Type B pancreatic cell (in vitro differentiated cells): ENCODE measurements at regions not wholly inside any gene's neighbourhood (a gene's known extent, or its start where the extent isn't known, plus 50 kb on each side); places are given as distances from the start of the nearest gene placed in this dataset.

ENCODE experiments used
- DNase-seq: peaks from one replicate; pipeline ENCODE4 v3.0.0; 2021; ENCODE audit warnings: mixed read lengths; ENCODE audit not compliant: unreplicated experiment; ENCODE audit errors: extremely low spot score
- H3K27ac Mint-ChIP-seq: 2 replicates; pipeline ENCODE4 v1.8.0; 2021; ENCODE audit warnings: mild to moderate bottlenecking, mixed read lengths
- H3K27me3 Mint-ChIP-seq: 2 replicates; pipeline ENCODE4 v1.8.0; 2021; ENCODE audit warnings: mixed read lengths
- H3K36me3 Mint-ChIP-seq: 2 replicates; pipeline ENCODE4 v1.8.0; 2021; ENCODE audit warnings: mixed read lengths
- H3K4me1 Mint-ChIP-seq: one replicate; pipeline ENCODE4 v1.8.0; 2021; ENCODE audit warnings: mixed read lengths; ENCODE audit not compliant: unreplicated experiment
- H3K4me3 Mint-ChIP-seq: 2 replicates; pipeline ENCODE4 v1.8.0; 2021; ENCODE audit warnings: mild to moderate bottlenecking, mixed read lengths
- H3K9me3 Mint-ChIP-seq: 2 replicates; pipeline ENCODE4 v1.8.0; 2021; ENCODE audit warnings: mixed read lengths
- TF ChIP-seq, protein P1 (sequence below): fragments of 200-600 bp; sonication (generic); conservative IDR thresholded peaks from 2 replicates; pipeline ENCODE4 v1.5.0; 2021; ENCODE audit warnings: antibody characterized with exemption, mild to moderate bottlenecking

GRCh38 chr4:166625018-166625637 lies 609.2 kb downstream of the SPOCK3 start:
- TF ChIP-seq, protein P1, sequence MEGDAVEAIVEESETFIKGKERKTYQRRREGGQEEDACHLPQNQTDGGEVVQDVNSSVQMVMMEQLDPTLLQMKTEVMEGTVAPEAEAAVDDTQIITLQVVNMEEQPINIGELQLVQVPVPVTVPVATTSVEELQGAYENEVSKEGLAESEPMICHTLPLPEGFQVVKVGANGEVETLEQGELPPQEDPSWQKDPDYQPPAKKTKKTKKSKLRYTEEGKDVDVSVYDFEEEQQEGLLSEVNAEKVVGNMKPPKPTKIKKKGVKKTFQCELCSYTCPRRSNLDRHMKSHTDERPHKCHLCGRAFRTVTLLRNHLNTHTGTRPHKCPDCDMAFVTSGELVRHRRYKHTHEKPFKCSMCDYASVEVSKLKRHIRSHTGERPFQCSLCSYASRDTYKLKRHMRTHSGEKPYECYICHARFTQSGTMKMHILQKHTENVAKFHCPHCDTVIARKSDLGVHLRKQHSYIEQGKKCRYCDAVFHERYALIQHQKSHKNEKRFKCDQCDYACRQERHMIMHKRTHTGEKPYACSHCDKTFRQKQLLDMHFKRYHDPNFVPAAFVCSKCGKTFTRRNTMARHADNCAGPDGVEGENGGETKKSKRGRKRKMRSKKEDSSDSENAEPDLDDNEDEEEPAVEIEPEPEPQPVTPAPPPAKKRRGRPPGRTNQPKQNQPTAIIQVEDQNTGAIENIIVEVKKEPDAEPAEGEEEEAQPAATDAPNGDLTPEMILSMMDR = no peak
- no peaks in the 10 kb centered on the region for H3K27me3 Mint-ChIP-seq
- no peaks in the 10 kb centered on the region for H3K36me3 Mint-ChIP-seq
- no peak overlapping the region for H3K4me3 Mint-ChIP-seq
- DNase-seq = no peak
- no peaks in the 10 kb centered on the region for H3K9me3 Mint-ChIP-seq
- no peak overlapping the region for H3K27ac Mint-ChIP-seq
- H3K4me1 Mint-ChIP-seq = no peaks in the 10 kb centered on the region

DNA sequence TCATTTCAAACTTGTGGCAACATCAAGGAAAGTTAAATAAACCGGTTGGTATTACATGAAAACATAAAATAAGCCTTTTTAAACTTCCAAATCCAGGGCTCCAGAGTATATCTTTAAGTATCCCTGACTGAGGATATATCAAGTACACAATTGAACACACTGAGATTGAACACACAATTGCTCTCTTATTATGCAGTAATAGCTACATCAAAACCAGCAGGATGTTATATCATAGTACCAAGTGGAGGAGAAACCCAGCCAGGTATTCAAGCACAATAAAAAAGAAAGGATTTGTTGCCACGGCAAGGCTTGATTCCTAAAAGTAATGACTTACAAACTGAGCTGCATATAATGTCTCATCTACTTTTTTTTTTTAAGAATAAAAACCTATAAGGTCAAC lies 605.8 kb downstream of the SPOCK3 start:
- TF ChIP-seq, protein P1 = no peak
- Mint-ChIP-seq H3K4me3 (no peak overlapping the region), H3K27ac (no peak overlapping the region), H3K36me3 (no peaks in the 10 kb centered on the region), H3K9me3 (no peaks in the 10 kb centered on the region), H3K4me1 (no peaks in the 10 kb centered on the region), H3K27me3 (no peaks in the 10 kb centered on the region)
- DNase-seq = no peak

- Mint-ChIP-seq H3K4me1 (no peaks in the 10 kb centered on the region), H3K4me3 (no peak overlapping the region), H3K36me3 (no peaks in the 10 kb centered on the region), H3K9me3 (no peaks in the 10 kb centered on the region), H3K27me3 (no peaks in the 10 kb centered on the region), H3K27ac (no peak overlapping the region)
- no peak for DNase-seq
- TF ChIP-seq, protein P1 = no peak
Observed at GRCh38 chr4:166635367-166635766, 598.9 kb downstream of the SPOCK3 start.

DNA sequence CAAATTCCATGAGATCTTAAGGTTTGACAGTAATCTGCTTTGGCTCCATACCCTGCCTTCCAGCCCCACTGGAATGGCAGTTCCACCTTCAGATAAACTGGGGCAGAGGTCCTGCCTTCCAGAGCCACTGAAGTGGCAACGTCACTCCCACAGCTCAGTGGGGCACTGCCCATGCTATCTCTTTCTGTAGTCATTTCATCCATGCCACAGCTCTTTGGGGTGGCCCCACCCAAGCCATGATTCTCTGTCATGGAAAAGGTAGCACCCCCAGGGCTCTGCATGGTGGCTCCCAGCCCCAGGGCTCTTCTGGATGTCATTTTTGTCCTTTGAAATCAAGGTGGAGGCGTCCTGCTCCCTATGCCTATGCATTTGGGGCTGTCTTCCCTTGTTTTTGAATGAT lies 596.5 kb downstream of the SPOCK3 start:
- TF ChIP-seq, protein P1 = no peak
- H3K27me3 Mint-ChIP-seq = no peaks in the 10 kb centered on the region
- no peak for DNase-seq

GRCh38 chr4:166655231-166655630 lies 579.1 kb downstream of the SPOCK3 start:
- Mint-ChIP-seq H3K36me3 (no peaks in the 10 kb centered on the region), H3K9me3 (no peaks in the 10 kb centered on the region), H3K4me1 (no peaks in the 10 kb centered on the region), H3K4me3 (no peak overlapping the region), H3K27me3 (no peaks in the 10 kb centered on the region), H3K27ac (no peak overlapping the region)
- DNase-seq = no peak
- TF ChIP-seq, protein P1 = no peak

More for the DNA sequence above, 596.5 kb downstream of the SPOCK3 start:
- Mint-ChIP-seq H3K36me3 (no peaks in the 10 kb centered on the region), H3K4me3 (no peak overlapping the region), H3K9me3 (no peaks in the 10 kb centered on the region), H3K4me1 (no peaks in the 10 kb centered on the region), H3K27ac (no peak overlapping the region)

- H3K36me3 Mint-ChIP-seq = no peaks in the 10 kb centered on the region
- H3K27ac Mint-ChIP-seq = no peak overlapping the region
- no peak for DNase-seq
- no peaks in the 10 kb centered on the region for H3K9me3 Mint-ChIP-seq
- no peak overlapping the region for H3K4me3 Mint-ChIP-seq
- no peaks in the 10 kb centered on the region for H3K27me3 Mint-ChIP-seq
- TF ChIP-seq, protein P1 = no peak
- no peaks in the 10 kb centered on the region for H3K4me1 Mint-ChIP-seq
Observed at GRCh38 chr4:166655705-166656104, 578.6 kb downstream of the SPOCK3 start.
